ENCODE measurements at regions not wholly inside any gene's neighbourhood (a gene's known extent, or its start where the extent isn't known, plus 50 kb on each side); places are given as distances from the start of the nearest gene placed in this dataset.

- no peak for DNase-seq
- H3K9me3 ChIP-seq = no peaks in the 10 kb centered on the region
- H3K27me3 ChIP-seq = no peaks in the 10 kb centered on the region
- no peak overlapping the region for H3K27ac ChIP-seq
- intact Hi-C loops (cut with DNase I; ENCODE audit: low total_unique reads) = no loop called here
- no peak for TF ChIP-seq POLR2A (IDR thresholded peaks at IDR 0.05)
- TF ChIP-seq CTCF (IDR thresholded peaks at IDR 0.05) = no peak
- H3K36me3 ChIP-seq = no peaks in the 10 kb centered on the region
- H3K4me3 ChIP-seq = no peak overlapping the region
- no peaks in the 10 kb centered on the region for H3K4me1 ChIP-seq
These were observed 157.3 kb upstream of the ADCY1 start for GRCh38 chr7:45416846-45417245.

GRCh38 chr7:45417268-45417667 is 156.9 kb upstream of the ADCY1 start:
- intact Hi-C loops (cut with DNase I; ENCODE audit: low total_unique reads) = no loop called here
- no peaks in the 10 kb centered on the region for H3K9me3 ChIP-seq
- no peak overlapping the region for H3K4me3 ChIP-seq
- no peaks in the 10 kb centered on the region for H3K36me3 ChIP-seq
- H3K4me1 ChIP-seq = no peaks in the 10 kb centered on the region
- no peak overlapping the region for H3K27ac ChIP-seq
- H3K27me3 ChIP-seq = no peaks in the 10 kb centered on the region
- no peak for DNase-seq
- TF ChIP-seq POLR2A (IDR thresholded peaks at IDR 0.05) = no peak
- no peak for TF ChIP-seq CTCF (IDR thresholded peaks at IDR 0.05)

GRCh38 chr7:45417735-45418134 is 156.4 kb upstream of the ADCY1 start:
- Histone ChIP-seq H3K4me3 (no peak overlapping the region), H3K27me3 (no peaks in the 10 kb centered on the region), H3K27ac (no peak overlapping the region), H3K9me3 (no peaks in the 10 kb centered on the region), H3K36me3 (no peaks in the 10 kb centered on the region), H3K4me1 (no peaks in the 10 kb centered on the region)
- TF ChIP-seq CTCF (IDR thresholded peaks at IDR 0.05) (no peak), POLR2A (IDR thresholded peaks at IDR 0.05) (no peak)
- no peak for DNase-seq
- intact Hi-C loops (cut with DNase I; ENCODE audit: low total_unique reads) = no loop called here

GRCh38 chr7:45420843-45421495 is 153.2 kb upstream of the ADCY1 start:
- no peaks in the 10 kb centered on the region for H3K36me3 ChIP-seq
- H3K27ac ChIP-seq = no peak overlapping the region
- no peak for DNase-seq
- H3K4me1 ChIP-seq = no peaks in the 10 kb centered on the region
- intact Hi-C loops (cut with DNase I; ENCODE audit: low total_unique reads) = no loop called here
- H3K9me3 ChIP-seq = no peaks in the 10 kb centered on the region
- H3K4me3 ChIP-seq = no peak overlapping the region
- no peaks in the 10 kb centered on the region for H3K27me3 ChIP-seq
- no peak for TF ChIP-seq POLR2A (IDR thresholded peaks at IDR 0.05)
- no peak for TF ChIP-seq CTCF (IDR thresholded peaks at IDR 0.05)

- intact Hi-C loops (cut with DNase I; ENCODE audit: low total_unique reads) = no loop called here
- H3K36me3 ChIP-seq = no peaks in the 10 kb centered on the region
- no peaks in the 10 kb centered on the region for H3K4me1 ChIP-seq
- H3K27ac ChIP-seq = no peak overlapping the region
- H3K27me3 ChIP-seq = no peaks in the 10 kb centered on the region
- H3K4me3 ChIP-seq = no peak overlapping the region
- no peak for TF ChIP-seq CTCF (IDR thresholded peaks at IDR 0.05)
- no peak for TF ChIP-seq POLR2A (IDR thresholded peaks at IDR 0.05)
- DNase-seq = no peak
- H3K9me3 ChIP-seq = no peaks in the 10 kb centered on the region
These were observed 152.4 kb upstream of the ADCY1 start for GRCh38 chr7:45421806-45422205.

Data from uterus (tissue), 3 donors.